MCF 10A (cell line): ENCODE measurements at regions not wholly inside any gene's neighbourhood (a gene's known extent, or its start where the extent isn't known, plus 50 kb on each side); places are given as distances from the start of the nearest gene placed in this dataset.

Source experiments
- BruUV-seq: library from RNA; stranded (reverse); fragments of 400-500 nt; replicated peaks from 2 replicates; lab custom pipeline; 2021; lab: Mats Ljungman, UMichigan
- CTCF ChIA-PET: fragments of 300-600 bp; sonication (Branson Sonifier 250); formaldehyde crosslinking; extraction: SDS; loops from one replicate; lab custom pipeline; 2021; ENCODE audit warnings: antibody characterized with exemption, inconsistent platforms; lab: Yijun Ruan, JAX
- POLR2A ChIA-PET: fragments of 300-600, 350-650 bp; sonication (Branson Sonifier 250); formaldehyde crosslinking; extraction: SDS; loops from one replicate; lab custom pipeline; 2020; ENCODE audit warnings: antibody characterized with exemption, inconsistent platforms; lab: Yijun Ruan, JAX
- DNase-seq: peaks from one replicate; pipeline ENCODE4 v3.0.0-alpha.2; 2018; ENCODE audit not compliant: unreplicated experiment
- H3K27ac Mint-ChIP-seq: one replicate; pipeline ENCODE4 v1.8.0; 2022; ENCODE audit warnings: mild to moderate bottlenecking, low read depth, mixed read lengths; ENCODE audit not compliant: unreplicated experiment
- H3K27me3 Mint-ChIP-seq: one replicate; pipeline ENCODE4 v1.8.0; 2022; ENCODE audit warnings: mixed read lengths; ENCODE audit not compliant: insufficient read depth, unreplicated experiment
- H3K36me3 Mint-ChIP-seq: one replicate; pipeline ENCODE4 v1.8.0; 2022; ENCODE audit warnings: mild to moderate bottlenecking, moderate library complexity, mixed read lengths; ENCODE audit not compliant: insufficient read depth, unreplicated experiment
- H3K4me1 Mint-ChIP-seq: one replicate; pipeline ENCODE4 v1.8.0; 2022; ENCODE audit warnings: mixed read lengths; ENCODE audit not compliant: insufficient read depth, unreplicated experiment
- H3K4me3 Mint-ChIP-seq: one replicate; pipeline ENCODE4 v1.8.0; 2022; ENCODE audit warnings: mild to moderate bottlenecking, moderate library complexity, mixed read lengths; ENCODE audit not compliant: unreplicated experiment
- H3K9me3 Mint-ChIP-seq: one replicate; pipeline ENCODE4 v1.8.0; 2022; ENCODE audit warnings: mixed read lengths; ENCODE audit not compliant: unreplicated experiment
- intact Hi-C: fragments of 100-400 bp; cut with micrococcal nuclease; formaldehyde crosslinking; loops from 2 replicates; pipeline ENCODE4 v1.14.1; 2022
- TF ChIP-seq, protein P1 (sequence below): fragments of 200-600 bp; IDR thresholded peaks from one replicate; pipeline ENCODE4 v1.8.0; 2022; ENCODE audit warnings: antibody characterized with exemption, mild to moderate bottlenecking; ENCODE audit not compliant: unreplicated experiment

GRCh38 chr16:48810436-48810802, 200.4 kb upstream of the N4BP1 start:
- Mint-ChIP-seq H3K27me3 (no peaks in the 10 kb centered on the region), H3K4me1 (no peaks in the 10 kb centered on the region), H3K36me3 (no peaks in the 10 kb centered on the region), H3K9me3 (no peaks in the 10 kb centered on the region), H3K27ac (no peak overlapping the region), H3K4me3 (no peak overlapping the region)
- TF ChIP-seq, protein P1, sequence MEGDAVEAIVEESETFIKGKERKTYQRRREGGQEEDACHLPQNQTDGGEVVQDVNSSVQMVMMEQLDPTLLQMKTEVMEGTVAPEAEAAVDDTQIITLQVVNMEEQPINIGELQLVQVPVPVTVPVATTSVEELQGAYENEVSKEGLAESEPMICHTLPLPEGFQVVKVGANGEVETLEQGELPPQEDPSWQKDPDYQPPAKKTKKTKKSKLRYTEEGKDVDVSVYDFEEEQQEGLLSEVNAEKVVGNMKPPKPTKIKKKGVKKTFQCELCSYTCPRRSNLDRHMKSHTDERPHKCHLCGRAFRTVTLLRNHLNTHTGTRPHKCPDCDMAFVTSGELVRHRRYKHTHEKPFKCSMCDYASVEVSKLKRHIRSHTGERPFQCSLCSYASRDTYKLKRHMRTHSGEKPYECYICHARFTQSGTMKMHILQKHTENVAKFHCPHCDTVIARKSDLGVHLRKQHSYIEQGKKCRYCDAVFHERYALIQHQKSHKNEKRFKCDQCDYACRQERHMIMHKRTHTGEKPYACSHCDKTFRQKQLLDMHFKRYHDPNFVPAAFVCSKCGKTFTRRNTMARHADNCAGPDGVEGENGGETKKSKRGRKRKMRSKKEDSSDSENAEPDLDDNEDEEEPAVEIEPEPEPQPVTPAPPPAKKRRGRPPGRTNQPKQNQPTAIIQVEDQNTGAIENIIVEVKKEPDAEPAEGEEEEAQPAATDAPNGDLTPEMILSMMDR, result no peak
- DNase-seq, result no peak
- intact Hi-C loops, result no loop called here
- ChIA-PET CTCF (no interaction called here), POLR2A (interaction anchor here (0.6 kb wide), 1 partner anchor 1183 kb away, joined by 3 read pairs; no protein-coding TSS in a partner anchor)
- no TSS peak for BruUV-seq

- Mint-ChIP-seq H3K9me3 (peaks cover 7% of the 10 kb centered on the region), H3K4me1 (no peaks in the 10 kb centered on the region), H3K27me3 (peaks cover 41% of the 10 kb centered on the region), H3K4me3 (no peak overlapping the region), H3K36me3 (no peaks in the 10 kb centered on the region), H3K27ac (no peak overlapping the region)
- ChIA-PET POLR2A (interaction anchor here (1.0 kb wide), 1 partner anchor 571 kb away, joined by 3 read pairs; no protein-coding TSS in a partner anchor), CTCF (interaction anchor here (0.7 kb wide), 1 partner anchor 206 kb away, joined by 4 read pairs; no protein-coding TSS in a partner anchor)
- no peak for DNase-seq
- TF ChIP-seq, protein P1, result no peak
- no TSS peak for BruUV-seq
- intact Hi-C loops, result no loop called here
Measured at GRCh38 chr16:48790151-48790550, 180.2 kb upstream of the N4BP1 start.

GRCh38 chr16:48788475-48788874, 178.5 kb upstream of the N4BP1 start:
- Mint-ChIP-seq H3K27ac (no peak overlapping the region), H3K4me1 (no peaks in the 10 kb centered on the region), H3K9me3 (no peaks in the 10 kb centered on the region), H3K36me3 (no peaks in the 10 kb centered on the region), H3K27me3 (peaks cover 31% of the 10 kb centered on the region), H3K4me3 (no peak overlapping the region)
- TF ChIP-seq, protein P1, result no peak
- BruUV-seq, result no TSS peak
- ChIA-PET POLR2A (no interaction called here), CTCF (no interaction called here)
- intact Hi-C loops, result no loop called here
- DNase-seq, result no peak

DNA sequence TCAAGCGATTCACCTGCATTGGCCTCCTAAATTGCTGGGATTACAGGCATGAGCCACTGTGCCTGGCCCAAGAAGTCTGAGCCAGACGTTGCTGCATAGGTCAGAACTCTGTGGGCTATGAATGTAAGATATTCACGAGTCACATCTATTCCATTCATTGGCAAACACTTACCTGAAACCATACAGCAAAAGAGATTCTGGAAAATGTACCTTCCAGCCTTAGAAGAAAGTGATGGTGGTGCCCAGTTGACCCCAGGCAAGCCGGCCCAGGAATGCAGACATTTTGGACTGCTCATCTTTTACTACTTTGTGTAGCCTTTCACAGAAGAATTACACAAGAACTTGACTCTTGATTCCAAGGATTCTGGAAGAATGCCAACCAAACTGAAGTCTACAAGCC, 135.6 kb upstream of the N4BP1 start:
- peak; percentile 5 for DNase-seq
- Mint-ChIP-seq H3K9me3 (peaks cover 10% of the 10 kb centered on the region), H3K27ac (no peak overlapping the region), H3K36me3 (no peaks in the 10 kb centered on the region), H3K27me3 (peaks cover 26% of the 10 kb centered on the region), H3K4me3 (no peak overlapping the region), H3K4me1 (no peaks in the 10 kb centered on the region)
- intact Hi-C loops, result no loop called here
- CTCF ChIA-PET, result no interaction called here
- TF ChIP-seq, protein P1, result no peak
- BruUV-seq, result no TSS peak
- POLR2A ChIA-PET, result no interaction called here
